GM23338 (cell line): ENCODE measurements at regions not wholly inside any gene's neighbourhood (a gene's known extent, or its start where the extent isn't known, plus 50 kb on each side); places are given as distances from the start of the nearest gene placed in this dataset.

Experiments used
- ATAC-seq: fragments of 200-7000 bp; cut with Tn5 transposase; 3 replicates; pipeline ENCODE4 v1.9.1; 2020
- DNase-seq: peaks from one replicate; pipeline ENCODE4 v3.0.0-alpha.2; 2015; ENCODE audit warnings: low spot score
- H2AFZ ChIP-seq: fragments of 200-600 bp; sonication (generic); 2 replicates; pipeline ENCODE4 v1.8.0; 2016; ENCODE audit warnings: antibody characterized with exemption, mild to moderate bottlenecking, moderate library complexity
- H3F3A ChIP-seq: fragments of 200-600 bp; sonication (generic); replicated peaks from 2 replicates; pipeline ENCODE4 v1.8.0; 2017; ENCODE audit warnings: antibody characterized with exemption, mixed run types, low read depth
- H3K27ac ChIP-seq: fragments of 200-600 bp; sonication (generic); 2 replicates; pipeline ENCODE4 v1.6.1; 2016; ENCODE audit warnings: low read depth
- H3K27me3 ChIP-seq: fragments of 200-600 bp; sonication (generic); 2 replicates; pipeline ENCODE4 v1.8.0; 2016; ENCODE audit warnings: mild to moderate bottlenecking, mixed run types, moderate library complexity; ENCODE audit not compliant: insufficient read depth
- H3K36me3 ChIP-seq: fragments of 200-600 bp; sonication (generic); 2 replicates; pipeline ENCODE4 v1.8.0; 2016; ENCODE audit warnings: mild to moderate bottlenecking; ENCODE audit not compliant: insufficient read depth
- H3K4me1 ChIP-seq: fragments of 200-600 bp; sonication (generic); 2 replicates; pipeline ENCODE4 v1.8.0; 2016; ENCODE audit warnings: mild to moderate bottlenecking, moderate library complexity; ENCODE audit not compliant: insufficient read depth
- H3K4me2 ChIP-seq: fragments of 200-600 bp; sonication (generic); 2 replicates; pipeline ENCODE4 v1.7.1; 2017; ENCODE audit warnings: mixed run types
- H3K4me3 ChIP-seq: fragments of 200-600 bp; sonication (generic); 2 replicates; pipeline ENCODE4 v1.6.1; 2016; ENCODE audit warnings: mixed run types
- H3K79me2 ChIP-seq: fragments of 200-600 bp; sonication (generic); replicated peaks from 2 replicates; pipeline ENCODE4 v1.8.0; 2017; ENCODE audit warnings: mild to moderate bottlenecking; ENCODE audit not compliant: insufficient read depth
- H3K9me2 ChIP-seq: fragments of 200-600 bp; sonication (generic); 2 replicates; pipeline ENCODE4 v1.8.0; 2017; ENCODE audit not compliant: insufficient read depth
- H4K20me1 ChIP-seq: fragments of 200-600 bp; sonication (generic); replicated peaks from 2 replicates; pipeline ENCODE4 v1.8.0; 2017; ENCODE audit warnings: mild to moderate bottlenecking; ENCODE audit not compliant: insufficient read depth
- H3K27ac Mint-ChIP-seq: 2 replicates; pipeline ENCODE4 v1.8.0; 2020; ENCODE audit warnings: inconsistent platforms, mild to moderate bottlenecking, moderate library complexity, mixed read lengths
- H3K27me3 Mint-ChIP-seq: 3 replicates; pipeline ENCODE4 v1.8.0; 2022; ENCODE audit warnings: low read depth, mild to moderate bottlenecking, moderate library complexity, mixed read lengths, inconsistent platforms; ENCODE audit not compliant: insufficient read depth, poor library complexity
- H3K36me3 Mint-ChIP-seq: 3 replicates; pipeline ENCODE4 v1.8.0; 2021; ENCODE audit warnings: low read depth, mild to moderate bottlenecking, inconsistent platforms, moderate library complexity, mixed read lengths
- H3K4me1 Mint-ChIP-seq: 3 replicates; pipeline ENCODE4 v1.8.0; 2020; ENCODE audit warnings: mild to moderate bottlenecking, inconsistent platforms, mixed read lengths
- H3K4me3 Mint-ChIP-seq: 3 replicates; pipeline ENCODE4 v1.8.0; 2021; ENCODE audit warnings: moderate library complexity, mild to moderate bottlenecking, inconsistent platforms, mixed read lengths
- H3K9me3 Mint-ChIP-seq: 3 replicates; pipeline ENCODE4 v1.8.0; 2020; ENCODE audit warnings: moderate library complexity, mild to moderate bottlenecking, inconsistent platforms, mixed read lengths
- CREB1 ChIP-seq: fragments of 250-450 bp; sonication (Bioruptor Pico); IDR thresholded peaks from 2 replicates; pipeline ENCODE4 v1.5.0; 2020; ENCODE audit warnings: low read depth, mild to moderate bottlenecking, moderate library complexity
- ETS1 ChIP-seq: IDR thresholded peaks from 2 replicates; pipeline ENCODE4 v1.6.1; 2016; ENCODE audit warnings: antibody characterized with exemption
- EZH2 ChIP-seq: fragments of 200-600 bp; sonication (generic); IDR thresholded peaks from one replicate; pipeline ENCODE4 v1.8.0; 2017; ENCODE audit warnings: antibody characterized with exemption, mild to moderate bottlenecking, low read depth; ENCODE audit not compliant: unreplicated experiment
- EZH2phosphoT487 ChIP-seq: fragments of 200-600 bp; sonication (generic); IDR thresholded peaks from one replicate; pipeline ENCODE4 v1.8.1; 2018; ENCODE audit warnings: antibody characterized with exemption; ENCODE audit not compliant: unreplicated experiment
- JUNB ChIP-seq: IDR thresholded peaks from one replicate; pipeline ENCODE4 v1.6.1; 2016; ENCODE audit warnings: antibody characterized with exemption; ENCODE audit not compliant: unreplicated experiment
- POLR2AphosphoS5 ChIP-seq: IDR thresholded peaks from 2 replicates; pipeline ENCODE4 v1.6.1; 2016; ENCODE audit warnings: antibody characterized with exemption, low read depth
- STAT1 ChIP-seq: IDR thresholded peaks from one replicate; pipeline ENCODE4 v1.6.1; 2016; ENCODE audit warnings: antibody characterized with exemption; ENCODE audit not compliant: unreplicated experiment
- ZNF114 ChIP-seq: fragments of 250-450 bp; sonication (Bioruptor Pico); IDR thresholded peaks from 2 replicates; pipeline ENCODE4 v1.5.0; 2020; ENCODE audit warnings: mild to moderate bottlenecking, moderate library complexity
- ZNF331 ChIP-seq: fragments of 250-450 bp; sonication (Bioruptor Pico); IDR thresholded peaks from 2 replicates; pipeline ENCODE4 v1.5.0; 2020; ENCODE audit warnings: low read depth, mild to moderate bottlenecking, moderate library complexity
- ZNF462 ChIP-seq: fragments of 250-450 bp; sonication (Bioruptor Pico); IDR thresholded peaks from 2 replicates; pipeline ENCODE4 v1.5.0; 2020; ENCODE audit warnings: mild to moderate bottlenecking, moderate library complexity

GRCh38 chr12:19030603-19031002, 98.9 kb upstream of the PLEKHA5 start:
- peaks cover 2% of the 10 kb centered on the region for H3K27me3 Mint-ChIP-seq
- Histone ChIP-seq H3K4me2 (no peak overlapping the region), H3K36me3 (no peaks in the 10 kb centered on the region), H3K27ac (no peak overlapping the region), H4K20me1 (no peaks in the 10 kb centered on the region), H3K9me2 (peaks cover 10% of the 10 kb centered on the region; the same call in 1 of the 2 replicates), H3K27me3 (no peaks in the 10 kb centered on the region), H2AFZ (no peak overlapping the region), H3K79me2 (no peaks in the 10 kb centered on the region), H3K4me1 (peaks cover 20% of the 10 kb centered on the region), H3K4me3 (no peak overlapping the region), H3F3A (no peaks in the 10 kb centered on the region)
- H3K9me3 Mint-ChIP-seq, result peaks cover 39% of the 10 kb centered on the region
- ATAC-seq (no peak), DNase-seq (no peak)
- peaks cover 11% of the 10 kb centered on the region; the same call in 2 of the 3 replicates for H3K4me1 Mint-ChIP-seq
- no peak for TF ChIP-seq CREB1 (CRISPR knock-in tag)
- no peak for TF ChIP-seq ZNF114 (CRISPR knock-in tag)
- no peak for TF ChIP-seq JUNB
- no peak for TF ChIP-seq ZNF462 (CRISPR knock-in tag)
- TF ChIP-seq EZH2phosphoT487, result no peak
- no peak for TF ChIP-seq POLR2AphosphoS5
- no peak for TF ChIP-seq ZNF331
- H3K27ac Mint-ChIP-seq, result no peak overlapping the region
- no peak overlapping the region for H3K4me3 Mint-ChIP-seq
- peaks cover 38% of the 10 kb centered on the region for H3K36me3 Mint-ChIP-seq

GRCh38 chr12:19031032-19031431, 98.5 kb upstream of the PLEKHA5 start:
- Histone ChIP-seq H3K4me3 (no peak overlapping the region), H3K9me2 (peaks cover 10% of the 10 kb centered on the region; the same call in 1 of the 2 replicates), H3K4me2 (no peak overlapping the region), H3F3A (no peaks in the 10 kb centered on the region), H3K27ac (no peak overlapping the region), H3K4me1 (peaks cover 16% of the 10 kb centered on the region), H3K36me3 (no peaks in the 10 kb centered on the region), H2AFZ (no peak overlapping the region), H3K27me3 (no peaks in the 10 kb centered on the region), H4K20me1 (no peaks in the 10 kb centered on the region), H3K79me2 (no peaks in the 10 kb centered on the region)
- Mint-ChIP-seq H3K27me3 (peaks cover 2% of the 10 kb centered on the region), H3K4me1 (peaks cover 7% of the 10 kb centered on the region; the same call in 2 of the 3 replicates), H3K9me3 (peaks cover 37% of the 10 kb centered on the region), H3K36me3 (peaks cover 34% of the 10 kb centered on the region), H3K4me3 (no peak overlapping the region), H3K27ac (no peak overlapping the region)
- DNase-seq, result no peak
- ATAC-seq, result no peak
- TF ChIP-seq JUNB, result no peak
- TF ChIP-seq ZNF114 (CRISPR knock-in tag), result no peak
- no peak for TF ChIP-seq ETS1
- TF ChIP-seq EZH2, result no peak
- TF ChIP-seq ZNF331, result no peak
- TF ChIP-seq STAT1, result no peak
